ENCODE measurements at regions not wholly inside any gene's neighbourhood (a gene's known extent, or its start where the extent isn't known, plus 50 kb on each side); places are given as distances from the start of the nearest gene placed in this dataset.

DNA sequence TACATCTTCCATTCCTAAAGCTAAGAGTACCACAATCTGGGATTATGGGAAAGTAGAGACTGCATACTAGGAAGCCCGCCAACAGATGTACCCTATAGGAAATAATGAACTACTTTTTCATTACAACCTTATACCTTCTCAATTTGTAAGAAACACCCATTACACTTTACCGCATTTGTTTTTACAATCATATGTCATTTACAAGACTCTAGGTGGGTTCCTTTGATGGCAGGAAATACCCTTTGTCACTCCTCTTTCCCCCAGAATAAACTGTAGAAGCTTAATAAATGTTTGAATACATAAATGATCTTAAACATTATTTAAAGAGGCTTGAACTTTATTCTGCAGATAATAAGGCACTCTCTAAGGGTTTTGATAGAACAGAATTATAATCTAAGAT, 150.1 kb upstream of the TGFBR2 start:
- H3K36me3 ChIP-seq (ENCODE audit: insufficient read depth, low read depth, low read length) = no peaks in the 10 kb centered on the region
- peaks cover 3% of the 10 kb centered on the region; the same call in 1 of the 2 replicates for H3K9me3 ChIP-seq (ENCODE audit: insufficient read depth, low read depth, low read length)

DNA sequence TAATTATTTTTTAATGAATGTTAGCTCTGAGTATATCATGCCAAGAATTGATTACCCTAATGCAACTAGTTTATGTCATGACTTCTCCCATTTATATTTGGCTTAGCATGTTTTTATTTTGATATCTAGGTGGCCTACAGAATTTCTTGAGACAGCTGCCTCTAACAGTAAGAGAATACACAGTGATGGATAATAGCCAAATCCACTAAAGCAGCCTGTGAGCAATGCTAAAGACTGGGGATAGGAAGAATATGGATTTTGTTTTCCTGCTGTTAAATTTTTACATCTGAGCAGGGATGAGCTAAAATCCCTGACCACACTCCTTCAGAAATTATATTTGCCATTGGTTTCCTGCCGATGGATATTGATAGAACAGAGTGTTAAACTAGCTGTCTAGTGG, 149.3 kb upstream of the TGFBR2 start:
- H3K27me3 ChIP-seq (ENCODE audit: insufficient read depth, low read length) = no peaks in the 10 kb centered on the region
- no peaks in the 10 kb centered on the region for H3K36me3 ChIP-seq (ENCODE audit: insufficient read depth, low read depth, low read length)
- H3K27ac ChIP-seq (ENCODE audit: low read length) = no peak overlapping the region
- peaks cover 3% of the 10 kb centered on the region; the same call in 1 of the 2 replicates for H3K9me3 ChIP-seq (ENCODE audit: insufficient read depth, low read depth, low read length)
- no peak overlapping the region for H3K9ac ChIP-seq (ENCODE audit: low read depth, low read length)
- no peaks in the 10 kb centered on the region for H3K4me1 ChIP-seq (ENCODE audit: insufficient read depth, low read length)
- no peak overlapping the region for H3K4me3 ChIP-seq (ENCODE audit: low read length)

More for the DNA sequence above, 150.1 kb upstream of the TGFBR2 start:
- Histone ChIP-seq H3K27ac (ENCODE audit: low read length) (no peak overlapping the region), H3K4me1 (ENCODE audit: insufficient read depth, low read length) (no peaks in the 10 kb centered on the region), H3K27me3 (ENCODE audit: insufficient read depth, low read length) (no peaks in the 10 kb centered on the region), H3K9ac (ENCODE audit: low read depth, low read length) (no peak overlapping the region), H3K4me3 (ENCODE audit: low read length) (no peak overlapping the region)

DNA sequence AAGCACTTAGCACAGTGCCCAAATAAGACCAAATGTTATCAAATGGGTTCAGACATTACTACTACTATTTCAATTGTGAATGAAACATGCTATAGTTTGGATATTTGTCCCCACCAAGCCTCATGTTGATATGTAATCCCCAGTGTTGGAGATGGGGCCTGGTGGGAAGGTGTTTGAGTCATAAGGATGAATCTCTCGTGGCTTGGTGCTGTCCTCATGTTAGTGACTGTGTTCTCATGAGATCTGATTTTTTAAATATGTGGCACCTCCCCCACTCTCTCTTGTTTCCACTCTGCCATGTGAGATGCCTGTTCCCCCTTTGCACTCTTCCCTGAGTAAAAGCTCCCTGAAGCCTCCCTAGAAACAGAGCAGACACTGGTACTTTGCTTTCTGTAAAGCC, 148.7 kb upstream of the TGFBR2 start:
- Histone ChIP-seq H3K4me1 (ENCODE audit: insufficient read depth, low read length) (no peaks in the 10 kb centered on the region), H3K27ac (ENCODE audit: low read length) (no peak overlapping the region), H3K27me3 (ENCODE audit: insufficient read depth, low read length) (no peaks in the 10 kb centered on the region), H3K9me3 (ENCODE audit: insufficient read depth, low read depth, low read length) (peaks cover under 1% of the 10 kb centered on the region; the same call in 1 of the 2 replicates), H3K4me3 (ENCODE audit: low read length) (no peak overlapping the region), H3K9ac (ENCODE audit: low read depth, low read length) (no peak overlapping the region), H3K36me3 (ENCODE audit: insufficient read depth, low read depth, low read length) (no peaks in the 10 kb centered on the region)

DNA sequence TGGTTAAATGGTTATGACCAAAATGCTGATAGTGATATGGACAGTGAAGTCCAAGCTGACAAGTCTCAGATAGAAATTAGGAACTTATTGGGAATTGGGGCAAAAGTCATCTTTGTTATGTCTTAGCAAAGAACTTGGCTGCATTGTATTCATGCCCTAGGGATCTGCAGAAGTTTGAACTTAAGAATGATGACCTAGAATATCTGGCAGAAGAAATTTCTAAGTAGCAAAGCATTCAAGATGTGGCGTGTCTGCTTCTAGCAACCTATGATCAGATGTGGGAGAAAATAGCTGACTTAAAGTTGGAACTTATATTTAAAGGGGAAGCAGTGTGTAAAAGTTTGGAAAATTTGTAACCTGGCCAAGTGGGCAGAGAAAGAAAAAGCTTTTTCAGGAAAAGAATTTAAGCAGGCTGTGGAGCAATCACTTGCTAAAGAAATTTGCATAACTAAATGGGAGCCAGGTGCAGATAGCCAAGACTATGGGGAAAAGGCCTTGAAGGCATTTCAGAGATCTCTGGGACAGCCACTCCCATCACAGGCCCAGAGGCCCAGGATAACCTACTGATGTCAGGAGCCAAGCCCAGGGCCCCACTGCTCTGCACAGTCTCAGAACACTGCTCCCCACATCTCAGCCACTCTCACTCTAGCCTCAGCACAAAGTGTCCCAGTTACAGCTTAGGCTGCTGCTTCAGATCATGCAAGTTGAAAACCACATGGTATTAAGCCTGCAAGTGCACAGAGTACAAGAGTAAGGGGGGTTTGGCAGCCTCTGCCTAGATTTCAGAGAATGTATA, 147.8 kb upstream of the TGFBR2 start:
- no peaks in the 10 kb centered on the region for H3K36me3 ChIP-seq (ENCODE audit: insufficient read depth, low read depth, low read length)
- H3K27ac ChIP-seq (ENCODE audit: low read length) = no peak overlapping the region
- H3K4me3 ChIP-seq (ENCODE audit: low read length) = no peak overlapping the region
- H3K9me3 ChIP-seq (ENCODE audit: insufficient read depth, low read depth, low read length) = no peaks in the 10 kb centered on the region
- H3K27me3 ChIP-seq (ENCODE audit: insufficient read depth, low read length) = no peaks in the 10 kb centered on the region
- no peaks in the 10 kb centered on the region for H3K4me1 ChIP-seq (ENCODE audit: insufficient read depth, low read length)
- H3K9ac ChIP-seq (ENCODE audit: low read depth, low read length) = no peak overlapping the region

DNA sequence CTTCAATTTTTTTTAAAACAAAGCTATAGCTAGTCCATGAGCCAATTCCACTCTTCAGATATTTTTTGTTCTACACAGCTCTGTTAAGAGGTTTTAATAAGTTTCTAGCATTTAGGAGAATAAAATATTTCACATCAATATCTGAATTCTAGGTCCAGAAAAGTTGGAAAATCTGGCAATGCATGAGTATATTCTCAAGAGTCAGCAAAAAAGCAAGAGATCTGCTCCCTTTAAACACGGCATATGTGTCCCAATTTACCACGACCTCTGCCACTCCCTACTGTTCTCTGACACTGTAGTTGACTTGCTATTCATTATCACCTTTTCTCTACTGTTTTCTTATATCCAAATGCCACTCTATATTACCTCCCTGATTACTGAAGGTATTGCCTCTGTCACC, 145.1 kb upstream of the TGFBR2 start:
- no peaks in the 10 kb centered on the region for H3K27me3 ChIP-seq (ENCODE audit: insufficient read depth, low read length)
- no peak overlapping the region for H3K4me3 ChIP-seq (ENCODE audit: low read length)
- no peak overlapping the region for H3K27ac ChIP-seq (ENCODE audit: low read length)
- H3K4me1 ChIP-seq (ENCODE audit: insufficient read depth, low read length) = no peaks in the 10 kb centered on the region
- no peaks in the 10 kb centered on the region for H3K36me3 ChIP-seq (ENCODE audit: insufficient read depth, low read depth, low read length)
- H3K9me3 ChIP-seq (ENCODE audit: insufficient read depth, low read depth, low read length) = no peaks in the 10 kb centered on the region
- no peak overlapping the region for H3K9ac ChIP-seq (ENCODE audit: low read depth, low read length)

DNA sequence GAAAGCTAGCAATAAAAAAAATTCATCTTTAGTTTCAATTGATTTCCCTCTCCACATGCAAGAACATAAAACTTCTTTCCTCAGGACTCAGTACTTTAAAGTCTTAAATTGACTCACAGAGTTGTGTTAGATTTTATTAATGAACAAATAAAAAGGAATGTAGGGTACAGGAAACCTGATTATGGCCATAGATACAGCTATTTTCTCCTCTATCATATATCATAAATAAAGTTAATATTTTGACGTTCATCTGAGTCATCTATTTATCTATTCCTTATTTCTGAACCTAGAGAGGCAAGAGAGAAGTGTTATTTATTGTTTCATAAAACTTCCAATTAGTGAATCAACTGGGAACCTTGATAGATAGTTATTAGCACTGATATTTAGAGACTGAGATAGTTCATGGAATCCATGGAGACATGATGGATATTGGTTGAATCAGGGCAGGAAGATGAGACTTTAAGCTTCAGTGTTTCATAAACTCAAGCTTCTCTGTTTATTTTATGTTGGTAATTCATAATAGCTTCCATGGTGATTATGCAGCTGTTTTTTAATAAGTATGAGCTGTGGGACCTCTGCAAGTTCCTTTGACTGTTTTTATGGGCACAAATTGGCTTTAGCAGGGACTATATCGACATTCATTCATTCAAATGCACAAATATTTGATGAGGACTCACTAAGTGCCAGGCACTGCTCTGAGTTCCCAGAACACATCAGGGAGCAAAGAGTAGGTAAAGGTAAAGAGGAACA, 143.5 kb upstream of the TGFBR2 start:
- no peak overlapping the region for H3K4me3 ChIP-seq (ENCODE audit: low read length)
- H3K36me3 ChIP-seq (ENCODE audit: insufficient read depth, low read depth, low read length) = no peaks in the 10 kb centered on the region
- no peaks in the 10 kb centered on the region for H3K9me3 ChIP-seq (ENCODE audit: insufficient read depth, low read depth, low read length)
- H3K4me1 ChIP-seq (ENCODE audit: insufficient read depth, low read length) = no peaks in the 10 kb centered on the region
- no peaks in the 10 kb centered on the region for H3K27me3 ChIP-seq (ENCODE audit: insufficient read depth, low read length)
- no peak overlapping the region for H3K27ac ChIP-seq (ENCODE audit: low read length)
- H3K9ac ChIP-seq (ENCODE audit: low read depth, low read length) = no peak overlapping the region

DNA sequence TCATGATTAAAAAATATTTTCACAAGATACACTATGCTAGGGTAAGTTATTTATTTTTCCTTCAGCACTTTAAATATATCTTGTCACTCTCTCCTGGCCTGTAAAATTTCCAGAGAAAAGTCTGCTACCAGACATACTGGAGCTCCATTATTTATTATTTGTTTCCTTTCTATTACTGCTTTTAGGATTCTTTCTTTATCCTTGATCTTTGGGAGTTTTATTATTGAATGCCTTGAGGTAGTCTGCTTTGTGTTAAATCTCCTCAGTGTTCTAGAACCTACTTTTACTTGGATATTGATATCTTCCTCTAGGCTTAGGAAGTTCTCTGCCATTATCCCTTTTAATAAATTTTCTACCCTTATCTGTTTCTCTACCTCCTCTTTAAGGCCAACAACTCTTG, 142.0 kb upstream of the TGFBR2 start:
- no peaks in the 10 kb centered on the region for H3K36me3 ChIP-seq (ENCODE audit: insufficient read depth, low read depth, low read length)
- H3K4me1 ChIP-seq (ENCODE audit: insufficient read depth, low read length) = no peaks in the 10 kb centered on the region
- no peak overlapping the region for H3K27ac ChIP-seq (ENCODE audit: low read length)
- H3K4me3 ChIP-seq (ENCODE audit: low read length) = no peak overlapping the region
- no peaks in the 10 kb centered on the region for H3K9me3 ChIP-seq (ENCODE audit: insufficient read depth, low read depth, low read length)
- no peaks in the 10 kb centered on the region for H3K27me3 ChIP-seq (ENCODE audit: insufficient read depth, low read length)
- H3K9ac ChIP-seq (ENCODE audit: low read depth, low read length) = no peak overlapping the region

DNA sequence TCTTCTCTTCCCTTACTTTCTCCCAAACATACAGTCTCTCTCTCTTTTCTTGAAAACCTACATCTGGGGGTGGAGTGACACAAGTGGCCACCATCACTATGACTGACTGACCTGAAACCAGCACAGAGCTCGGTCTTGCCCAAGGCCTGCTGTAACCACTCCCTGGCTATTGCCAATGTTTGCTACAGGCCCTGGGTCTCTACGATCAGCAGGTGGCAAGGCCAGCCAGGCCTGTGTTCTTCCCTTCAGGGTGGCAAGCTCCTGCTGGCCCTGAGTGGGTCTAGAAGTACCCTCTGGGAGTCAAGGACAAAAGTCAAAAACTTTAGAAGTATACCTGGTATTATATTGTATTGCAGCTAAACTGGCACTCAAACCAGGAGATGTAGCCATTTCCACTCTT, 140.9 kb upstream of the TGFBR2 start:
- no peak overlapping the region for H3K27ac ChIP-seq (ENCODE audit: low read length)
- no peak overlapping the region for H3K4me3 ChIP-seq (ENCODE audit: low read length)
- no peaks in the 10 kb centered on the region for H3K36me3 ChIP-seq (ENCODE audit: insufficient read depth, low read depth, low read length)
- no peaks in the 10 kb centered on the region for H3K9me3 ChIP-seq (ENCODE audit: insufficient read depth, low read depth, low read length)
- H3K27me3 ChIP-seq (ENCODE audit: insufficient read depth, low read length) = no peaks in the 10 kb centered on the region
- no peak overlapping the region for H3K9ac ChIP-seq (ENCODE audit: low read depth, low read length)
- H3K4me1 ChIP-seq (ENCODE audit: insufficient read depth, low read length) = no peaks in the 10 kb centered on the region

DNA sequence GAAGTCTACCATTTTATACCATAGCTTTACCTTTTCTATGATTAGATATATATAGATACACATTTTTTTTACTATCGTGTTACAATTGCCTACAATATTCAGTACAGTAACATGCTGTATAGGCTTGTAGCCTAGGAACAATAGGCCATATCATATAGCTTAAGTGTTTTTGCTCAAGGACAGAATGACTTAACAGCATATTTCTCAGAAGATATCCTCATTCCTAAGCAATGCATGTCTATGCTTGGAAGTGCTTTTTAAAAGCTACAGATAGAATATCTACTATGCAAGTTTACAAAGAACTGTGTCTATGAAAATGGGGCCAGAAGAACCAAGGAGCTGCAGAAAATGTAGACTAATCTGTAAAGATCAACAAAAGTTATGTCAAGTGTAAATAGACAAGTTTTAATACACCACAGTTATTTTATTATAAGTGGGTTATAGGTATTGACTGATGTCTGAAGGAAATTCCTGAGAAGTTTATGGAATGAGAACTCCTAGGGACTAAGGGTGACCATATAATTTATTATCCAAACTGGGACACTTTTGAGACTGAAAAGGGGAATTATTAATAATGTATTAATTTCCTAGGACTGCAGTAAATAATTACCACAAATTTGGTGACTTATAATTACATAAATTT, 138.7 kb upstream of the TGFBR2 start:
- Histone ChIP-seq H3K4me1 (ENCODE audit: insufficient read depth, low read length) (no peaks in the 10 kb centered on the region), H3K9me3 (ENCODE audit: insufficient read depth, low read depth, low read length) (no peaks in the 10 kb centered on the region), H3K27me3 (ENCODE audit: insufficient read depth, low read length) (no peaks in the 10 kb centered on the region), H3K36me3 (ENCODE audit: insufficient read depth, low read depth, low read length) (no peaks in the 10 kb centered on the region), H3K9ac (ENCODE audit: low read depth, low read length) (no peak overlapping the region), H3K4me3 (ENCODE audit: low read length) (no peak overlapping the region), H3K27ac (ENCODE audit: low read length) (no peak overlapping the region)

DNA sequence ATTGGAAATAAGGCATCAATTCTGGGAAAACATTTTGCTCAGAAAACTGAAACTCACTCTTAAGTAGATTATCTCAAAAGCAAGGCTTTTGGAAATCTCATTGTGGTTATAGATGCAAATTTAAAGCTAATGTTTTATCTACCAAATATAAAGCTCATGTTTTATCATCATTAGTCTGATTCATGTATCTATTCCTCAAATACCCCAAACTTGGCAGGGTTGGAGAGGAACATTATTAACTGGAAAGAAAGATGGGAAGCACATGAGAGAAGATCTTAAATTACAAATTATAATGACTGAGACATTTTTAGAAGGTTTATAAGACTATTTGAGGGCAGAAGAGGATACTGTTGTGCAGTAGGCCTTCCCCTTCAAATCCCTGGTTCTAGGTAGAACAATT, 137.3 kb upstream of the TGFBR2 start:
- no peak overlapping the region for H3K27ac ChIP-seq (ENCODE audit: low read length)
- no peaks in the 10 kb centered on the region for H3K36me3 ChIP-seq (ENCODE audit: insufficient read depth, low read depth, low read length)
- H3K9ac ChIP-seq (ENCODE audit: low read depth, low read length) = no peak overlapping the region
- no peaks in the 10 kb centered on the region for H3K9me3 ChIP-seq (ENCODE audit: insufficient read depth, low read depth, low read length)
- no peak overlapping the region for H3K4me3 ChIP-seq (ENCODE audit: low read length)
- H3K27me3 ChIP-seq (ENCODE audit: insufficient read depth, low read length) = no peaks in the 10 kb centered on the region
- H3K4me1 ChIP-seq (ENCODE audit: insufficient read depth, low read length) = no peaks in the 10 kb centered on the region

DNA sequence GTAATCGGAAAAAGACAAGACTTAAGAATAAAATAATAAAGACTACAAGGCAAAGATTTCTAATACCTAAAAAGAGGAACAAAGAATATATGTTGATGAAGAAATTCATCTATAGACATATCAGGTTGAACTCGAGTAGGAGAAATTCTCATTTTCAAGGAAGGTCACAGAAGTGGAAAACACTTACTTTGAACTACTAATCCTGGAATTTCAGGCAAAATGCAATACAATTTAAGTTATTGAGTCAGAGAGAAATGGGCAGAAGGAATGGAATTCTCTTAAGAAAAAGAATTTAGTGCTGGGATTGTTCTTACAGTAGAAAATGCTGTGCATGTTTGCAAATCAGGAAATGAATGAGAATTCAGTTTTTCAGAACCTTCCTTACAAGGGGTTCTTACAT, 135.9 kb upstream of the TGFBR2 start:
- no peaks in the 10 kb centered on the region for H3K27me3 ChIP-seq (ENCODE audit: insufficient read depth, low read length)
- no peaks in the 10 kb centered on the region for H3K4me1 ChIP-seq (ENCODE audit: insufficient read depth, low read length)
- H3K4me3 ChIP-seq (ENCODE audit: low read length) = no peak overlapping the region
- H3K36me3 ChIP-seq (ENCODE audit: insufficient read depth, low read depth, low read length) = no peaks in the 10 kb centered on the region
- no peak overlapping the region for H3K9ac ChIP-seq (ENCODE audit: low read depth, low read length)
- no peak overlapping the region for H3K27ac ChIP-seq (ENCODE audit: low read length)
- H3K9me3 ChIP-seq (ENCODE audit: insufficient read depth, low read depth, low read length) = no peaks in the 10 kb centered on the region

DNA sequence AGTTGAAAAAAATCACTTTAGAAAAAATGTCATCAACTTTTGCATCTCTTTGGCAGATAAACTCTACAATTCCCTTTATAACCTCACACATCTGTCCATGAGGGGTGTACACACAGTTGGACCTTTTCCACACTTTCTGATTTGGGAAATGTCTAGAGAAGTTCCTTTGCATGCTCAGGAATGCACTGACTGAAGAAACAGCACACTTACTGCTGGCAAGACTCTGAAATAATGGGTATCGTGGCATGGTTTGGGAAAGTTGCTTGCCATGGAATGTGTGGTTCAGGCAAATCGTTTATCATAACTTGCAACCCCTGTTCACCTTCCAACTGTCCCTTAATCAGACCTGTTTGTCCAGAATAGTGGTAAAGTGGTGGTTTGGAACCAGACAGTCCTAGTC, 135.3 kb upstream of the TGFBR2 start:
- Histone ChIP-seq H3K4me3 (ENCODE audit: low read length) (no peak overlapping the region), H3K9me3 (ENCODE audit: insufficient read depth, low read depth, low read length) (no peaks in the 10 kb centered on the region), H3K4me1 (ENCODE audit: insufficient read depth, low read length) (no peaks in the 10 kb centered on the region), H3K27me3 (ENCODE audit: insufficient read depth, low read length) (no peaks in the 10 kb centered on the region), H3K36me3 (ENCODE audit: insufficient read depth, low read depth, low read length) (no peaks in the 10 kb centered on the region), H3K9ac (ENCODE audit: low read depth, low read length) (no peak overlapping the region), H3K27ac (ENCODE audit: low read length) (no peak overlapping the region)
